GM21737 (cell line): ENCODE measurements at regions not wholly inside any gene's neighbourhood (a gene's known extent, or its start where the extent isn't known, plus 50 kb on each side); places are given as distances from the start of the nearest gene placed in this dataset.
"Not testable (repeated sequence)": the region's sequence is repeated elsewhere in the genome, so short reads cannot be mapped to it uniquely, and the experiment has no call there.

Experiments used
- ATAC-seq: cut with Tn5 transposase; IDR thresholded peaks from one replicate; pipeline ENCODE4 v1.9.1; 2021; ENCODE audit warnings: mild to moderate bottlenecking, moderate library complexity; ENCODE audit not compliant: unreplicated experiment

- ATAC-seq: no peak
Observed at GRCh38 chr13:75968103-75968838, 332.1 kb downstream of the LMO7 start.

- ATAC-seq: no peak
Observed at GRCh38 chr13:75963302-75963701, 327.2 kb downstream of the LMO7 start.

DNA sequence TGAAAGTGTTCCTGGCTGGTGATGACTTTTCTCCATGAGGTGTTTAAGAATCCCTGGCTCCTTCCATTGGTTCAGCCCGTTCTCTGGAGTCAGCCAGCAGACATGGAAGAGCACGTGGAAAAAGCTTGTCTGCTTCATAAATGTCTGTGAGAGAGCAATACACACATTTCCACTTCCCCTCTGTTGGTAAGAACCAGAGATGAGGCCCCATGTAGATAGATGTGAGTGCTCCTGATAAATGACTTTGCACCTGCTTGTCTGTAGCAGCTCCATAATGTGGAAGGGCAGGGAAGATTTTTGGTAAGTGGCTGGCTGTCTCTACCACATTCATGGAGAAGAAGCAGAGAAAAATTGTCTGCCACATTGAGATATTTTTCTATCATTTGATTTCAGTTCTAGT lies 325.8 kb downstream of the LMO7 start:
- no peak for ATAC-seq

GRCh38 chr13:75960538-75960994 lies 324.4 kb downstream of the LMO7 start:
- ATAC-seq: peak; percentile 83

DNA sequence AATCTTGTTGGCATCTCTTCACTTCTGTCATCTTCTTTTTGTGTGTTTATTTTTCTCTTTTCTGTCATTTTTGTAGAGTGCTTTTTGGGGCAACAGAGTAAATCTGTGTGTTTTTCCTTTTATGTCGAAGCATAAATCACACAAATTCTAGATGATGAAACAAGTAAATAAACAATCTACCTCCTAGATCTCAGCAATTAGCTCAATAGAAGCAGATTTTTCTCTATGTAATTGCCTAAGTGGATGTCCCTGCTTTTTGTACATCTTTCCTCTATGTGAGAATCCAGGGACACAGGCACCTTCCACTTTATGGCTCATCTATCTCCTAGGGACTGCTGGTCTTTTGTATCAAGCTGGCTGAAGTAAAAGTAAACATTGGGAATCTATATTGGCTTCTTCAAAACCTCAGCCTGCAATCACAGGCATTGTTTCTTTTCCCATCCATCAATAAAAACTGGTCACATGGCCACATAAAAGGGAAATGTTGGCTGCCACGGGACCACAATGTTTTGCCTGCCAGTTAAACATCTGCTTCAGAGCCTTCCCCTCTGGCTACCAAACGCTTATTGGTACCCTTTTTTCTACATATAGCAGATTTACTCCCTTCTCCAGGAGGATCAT lies 323.8 kb downstream of the LMO7 start:
- ATAC-seq: no peak

DNA sequence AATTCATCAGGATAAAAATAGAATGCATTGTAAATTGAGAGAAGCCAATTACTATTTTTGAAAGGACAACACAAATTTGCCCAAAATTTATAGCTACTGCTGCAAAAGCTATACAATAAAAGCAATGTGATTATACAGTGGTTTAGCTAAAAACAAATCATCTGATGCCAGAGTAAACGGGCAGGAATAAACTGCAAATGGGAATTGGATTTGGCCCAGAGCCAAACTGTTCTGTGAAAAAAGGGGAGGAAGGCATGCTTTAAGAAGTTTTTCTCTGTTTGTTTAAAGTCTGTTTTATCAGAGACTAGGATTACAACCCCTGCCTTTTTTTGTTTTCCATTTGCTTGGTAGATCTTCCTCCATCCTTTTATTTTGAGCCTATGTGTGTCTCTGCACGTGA lies 317.5 kb downstream of the LMO7 start:
- ATAC-seq: not testable (repeated sequence)

GRCh38 chr13:75947448-75947847 lies 311.3 kb downstream of the LMO7 start:
- ATAC-seq: no peak

DNA sequence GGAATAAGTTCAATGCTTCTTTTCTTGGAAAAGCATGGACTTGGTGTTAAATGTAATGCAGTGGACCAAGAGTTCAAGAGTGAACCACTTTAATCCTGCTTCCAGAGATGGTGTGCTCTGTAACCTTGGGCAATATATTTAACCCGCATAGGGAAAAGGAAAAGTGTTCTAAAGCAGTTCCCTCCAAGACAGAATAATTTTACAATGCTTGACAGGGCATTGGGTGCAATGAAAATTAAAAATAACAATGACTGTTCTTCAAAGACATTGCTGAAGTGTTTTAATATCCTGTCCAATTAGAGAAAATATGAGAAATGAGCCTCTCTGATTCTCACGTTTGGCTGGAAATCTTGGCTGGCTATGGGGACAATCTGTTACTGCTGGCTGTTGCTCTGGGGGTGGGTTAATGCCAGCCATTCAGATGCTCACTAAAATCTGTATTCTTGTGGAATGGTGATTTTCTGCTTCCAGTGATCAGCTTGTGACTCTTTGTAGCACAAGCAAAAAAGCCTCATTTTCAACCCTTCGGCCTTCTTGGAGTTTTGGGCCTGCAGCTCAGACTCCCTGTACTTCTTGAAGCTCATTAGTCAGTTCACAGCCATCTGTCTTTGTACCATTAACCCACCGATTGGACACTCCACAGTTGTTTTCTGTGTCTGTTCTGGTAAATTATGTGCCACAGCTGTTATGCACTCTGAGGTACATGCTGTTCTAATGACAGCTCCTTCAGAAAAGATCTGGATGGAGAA lies 310.6 kb downstream of the LMO7 start:
- no peak for ATAC-seq

DNA sequence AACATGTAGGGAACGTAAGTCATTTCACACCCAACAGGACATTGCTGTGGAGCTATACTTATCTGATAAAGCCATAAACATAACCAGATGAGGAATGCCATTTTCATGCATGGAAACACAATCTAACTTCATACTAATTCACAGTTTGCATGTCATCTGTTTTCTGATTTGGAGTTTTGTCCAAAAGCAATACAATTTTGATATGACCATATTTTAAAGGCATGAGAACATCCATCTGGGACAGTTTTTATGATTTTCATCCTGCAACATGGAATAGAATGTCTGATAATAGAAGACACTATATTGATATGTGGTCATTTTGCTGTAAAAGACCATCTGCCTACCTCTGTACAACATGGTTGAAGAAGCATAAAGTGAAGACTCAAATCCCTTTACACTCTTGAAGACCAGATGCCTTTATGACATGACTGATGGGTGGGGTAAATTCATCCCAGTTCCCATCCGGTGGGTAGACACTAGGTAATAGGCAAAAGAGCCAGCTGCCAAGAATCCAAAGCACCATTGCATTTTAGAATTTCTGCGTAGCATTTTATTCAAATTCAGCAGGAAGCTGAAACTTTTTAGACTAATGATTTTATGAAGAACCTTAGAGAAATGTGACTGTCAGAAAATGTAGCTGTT lies 309.8 kb downstream of the LMO7 start:
- ATAC-seq: no peak

DNA sequence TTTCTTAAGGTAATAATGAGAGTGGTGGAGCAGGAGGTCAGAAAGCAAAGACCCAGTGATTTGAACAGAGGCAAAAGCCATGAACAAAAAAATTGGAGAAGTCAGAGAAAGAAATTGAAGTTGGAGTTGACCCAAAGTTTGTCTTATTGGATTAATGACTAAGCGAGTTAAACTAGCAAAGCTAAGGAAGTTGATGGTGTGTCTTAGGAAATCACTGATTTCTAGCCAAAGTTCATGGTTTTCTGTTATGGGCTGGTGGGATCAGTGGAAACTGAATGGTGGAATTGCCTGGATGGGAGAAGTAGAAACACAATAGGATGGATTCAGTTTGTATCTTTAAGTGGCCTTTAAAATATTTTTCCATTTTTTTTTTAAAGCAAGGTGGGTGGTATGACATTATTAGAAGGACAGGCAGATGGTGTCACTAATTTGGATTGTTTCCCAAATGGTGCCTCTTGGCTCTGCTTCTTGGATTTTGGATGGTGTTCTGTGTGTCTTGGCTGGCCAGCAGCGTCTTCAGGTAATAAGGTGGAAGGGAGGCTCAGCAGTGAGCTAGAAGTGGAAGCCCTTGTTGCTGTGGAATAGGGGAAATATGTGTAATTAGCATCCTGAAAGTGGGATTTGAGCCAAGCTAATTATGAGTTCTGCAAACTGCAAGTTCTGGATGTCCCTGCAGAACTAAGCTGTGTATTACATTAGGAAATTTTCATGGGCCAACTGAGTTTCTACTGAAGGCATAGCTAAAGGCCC lies 302.9 kb downstream of the LMO7 start:
- no peak for ATAC-seq

GRCh38 chr13:75936791-75937190 lies 300.7 kb downstream of the LMO7 start:
- no peak for ATAC-seq

DNA sequence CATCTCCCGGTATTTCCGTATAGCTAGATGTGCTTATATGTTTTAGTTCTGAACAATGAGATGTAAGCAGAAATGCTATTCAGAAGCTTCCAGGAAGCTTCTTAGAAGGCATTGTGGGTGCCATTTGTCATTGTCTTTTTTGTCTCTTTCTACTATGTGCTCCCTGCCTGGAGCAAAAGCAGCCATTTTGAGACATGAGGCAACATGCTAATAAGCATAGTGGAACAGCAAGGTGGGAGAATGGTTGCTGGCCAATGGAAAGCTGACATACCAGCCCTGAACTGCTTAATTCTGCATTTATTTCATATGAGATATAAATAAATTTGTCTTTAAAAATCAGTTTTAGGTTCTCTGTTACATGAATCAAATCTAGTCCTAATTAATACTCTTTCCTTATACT lies 299.7 kb downstream of the LMO7 start:
- ATAC-seq: no peak

GRCh38 chr13:75934889-75935288 lies 298.8 kb downstream of the LMO7 start:
- no peak for ATAC-seq

GRCh38 chr13:75932636-75933035 lies 296.5 kb downstream of the LMO7 start:
- ATAC-seq: no peak

DNA sequence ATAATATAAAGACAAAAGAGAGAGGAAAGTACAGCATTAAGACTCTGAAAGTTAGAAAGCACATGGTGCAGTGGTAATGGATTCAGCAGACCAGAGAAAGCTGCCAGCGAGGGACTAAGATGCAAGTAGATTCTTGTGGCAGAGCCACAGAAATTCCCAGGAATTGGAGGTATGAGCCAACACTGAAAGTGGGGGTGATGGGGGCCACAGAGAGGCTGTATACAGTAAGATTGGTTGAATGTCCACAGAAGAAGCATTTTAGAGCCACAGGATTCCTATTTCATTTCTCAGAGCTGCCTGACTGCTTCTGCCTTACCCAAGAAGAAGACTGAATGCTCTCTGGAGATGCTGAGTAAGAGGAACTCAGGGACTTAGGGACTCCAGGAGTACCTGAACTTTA lies 295.0 kb downstream of the LMO7 start:
- ATAC-seq: no peak

DNA sequence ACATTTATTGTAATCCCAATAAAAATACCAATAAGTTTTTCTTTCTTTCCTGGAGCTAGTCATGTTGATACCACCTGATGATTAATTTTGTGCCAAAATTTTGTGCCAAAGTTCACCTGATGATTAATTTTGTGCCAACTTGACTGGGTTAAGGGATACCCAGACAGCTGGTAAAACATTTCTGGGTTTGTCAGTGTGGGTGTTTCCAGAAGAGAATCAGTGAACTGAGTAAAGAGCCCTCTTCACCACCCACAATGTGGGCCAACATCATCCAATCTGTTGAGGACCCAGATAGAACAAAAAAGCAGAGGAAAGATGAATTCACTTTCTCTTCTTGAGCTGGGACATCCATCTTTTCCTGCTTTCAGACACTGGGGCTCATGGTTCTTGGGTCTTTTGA lies 292.9 kb downstream of the LMO7 start:
- no peak for ATAC-seq

GRCh38 chr13:75927183-75927669 lies 291.1 kb downstream of the LMO7 start:
- no peak for ATAC-seq

DNA sequence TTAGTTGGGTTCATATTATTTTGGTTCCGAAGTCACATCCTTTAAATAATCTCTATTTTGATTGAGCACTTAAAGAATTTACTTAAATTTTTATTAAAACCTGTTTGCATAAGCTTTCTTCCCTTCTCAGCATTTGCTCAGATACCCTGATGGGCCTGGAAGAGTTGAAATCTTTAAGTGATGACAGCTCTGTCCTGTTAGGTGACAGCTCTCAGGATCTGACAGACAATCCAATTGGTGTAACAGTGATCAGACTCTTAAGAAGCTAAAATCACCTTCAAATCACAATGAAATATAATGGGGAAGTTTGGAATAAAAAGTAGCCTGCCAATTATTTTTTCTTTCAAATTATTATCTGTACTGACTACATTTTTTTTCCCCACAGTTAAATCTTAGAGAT lies 284.4 kb downstream of the LMO7 start:
- ATAC-seq: no peak

DNA sequence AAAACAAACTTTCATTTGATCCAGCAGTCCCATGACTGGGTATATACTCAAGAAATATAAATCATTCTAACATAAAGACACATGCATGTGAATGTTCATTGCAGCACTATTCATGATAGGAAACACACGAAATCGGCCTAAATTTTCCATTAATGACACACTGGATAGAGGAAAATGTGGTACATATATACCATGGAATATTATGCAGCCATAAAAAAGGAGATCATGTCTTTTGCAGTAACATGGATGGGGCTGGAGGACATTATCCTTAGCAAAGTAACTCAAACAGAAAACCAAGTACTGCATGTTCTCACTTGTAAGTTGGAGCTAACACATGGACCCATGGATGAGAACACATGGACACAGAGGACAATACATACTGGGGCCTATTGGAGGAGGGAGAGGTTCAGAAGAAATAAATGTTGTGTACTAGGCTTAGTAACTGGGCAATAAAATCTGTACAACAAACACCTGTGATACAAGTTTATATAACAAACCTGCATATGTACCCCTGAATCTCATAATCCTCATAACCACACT lies 283.6 kb downstream of the LMO7 start:
- ATAC-seq: no peak

DNA sequence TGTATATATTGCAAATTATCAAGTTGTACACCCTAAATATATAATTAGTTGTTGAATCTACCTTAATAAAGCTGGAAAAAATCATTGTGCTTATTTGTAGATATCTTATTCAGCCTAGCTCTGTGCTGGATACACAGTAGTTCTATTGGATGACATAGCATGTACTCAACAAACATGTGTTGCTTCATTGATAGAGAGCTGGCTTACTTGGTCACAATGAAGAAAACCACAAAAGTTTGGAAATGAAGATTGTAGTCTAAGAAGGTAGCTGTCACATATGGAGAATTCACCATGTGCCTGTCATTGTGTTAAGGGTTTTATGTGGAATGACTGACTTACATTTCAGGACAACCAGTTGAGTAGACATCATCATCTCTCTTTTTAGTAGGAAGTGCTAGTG lies 278.9 kb downstream of the LMO7 start:
- no peak for ATAC-seq
